CD4-positive, CD25-positive, alpha-beta regulatory T cell (primary cell): ENCODE measurements at regions not wholly inside any gene's neighbourhood (a gene's known extent, or its start where the extent isn't known, plus 50 kb on each side); places are given as distances from the start of the nearest gene placed in this dataset.

ENCODE experiments used
- ATAC-seq, 2 donors: fragments of 150-1000 bp; cut with Tn5 transposase; one replicate each; pipeline ENCODE4 v1.10.0; 2021; ENCODE audit warnings: low read depth in 2 of 2, moderate number of reproducible peaks in 2 of 2, moderate library complexity in 1 of 2
- DNase-seq, 3 donors: peaks; one replicate each; pipeline versions ENCODE4 v3.0.0 to v3.0.0-alpha.2; 2012 to 2022; ENCODE audit warnings: mixed read lengths in 1 of 3
- H3K27ac ChIP-seq: one replicate; pipeline ENCODE4 v1.7.0; 2013; ENCODE audit warnings: mild to moderate bottlenecking, low read length; ENCODE audit not compliant: insufficient read depth, poor library complexity, severe bottlenecking
- H3K27me3 ChIP-seq: one replicate; pipeline ENCODE4 v1.7.0; 2013; ENCODE audit warnings: low read length; ENCODE audit not compliant: control insufficient read depth, insufficient read depth
- H3K36me3 ChIP-seq: one replicate; pipeline ENCODE4 v1.7.0; 2013; ENCODE audit warnings: mild to moderate bottlenecking, low read length, moderate library complexity; ENCODE audit not compliant: control insufficient read depth, insufficient read depth
- H3K4me1 ChIP-seq: 2 replicates; pipeline ENCODE4 v1.7.0; 2013; ENCODE audit warnings: mild to moderate bottlenecking, low read length; ENCODE audit not compliant: insufficient read depth, control insufficient read depth, poor library complexity, severe bottlenecking
- H3K4me3 ChIP-seq: one replicate; pipeline ENCODE4 v1.7.0; 2013; ENCODE audit warnings: low read depth, mild to moderate bottlenecking, low read length, moderate library complexity
- H3K9me3 ChIP-seq, 2 experiments: 1 replicate in 1 of 2; 2 replicates in 1 of 2; pipeline ENCODE4 v1.7.0; 2013; ENCODE audit warnings: low read length in 2 of 2, mild to moderate bottlenecking in 1 of 2, moderate library complexity in 1 of 2; ENCODE audit not compliant: control insufficient read depth in 2 of 2
- H3K27ac Mint-ChIP-seq, 3 donors: one replicate each; pipeline ENCODE4 v1.8.0; 2020 to 2022; ENCODE audit warnings: mild to moderate bottlenecking in 3 of 3, mixed read lengths in 3 of 3, moderate library complexity in 2 of 3
- H3K27me3 Mint-ChIP-seq: one replicate; pipeline ENCODE4 v1.8.0; 2022; ENCODE audit warnings: mild to moderate bottlenecking, mixed read lengths
- H3K36me3 Mint-ChIP-seq: one replicate; pipeline ENCODE4 v1.8.0; 2020; ENCODE audit warnings: mixed read lengths
- H3K4me1 Mint-ChIP-seq, 4 donors: one replicate each; pipeline ENCODE4 v1.8.0; 2020 to 2022; ENCODE audit warnings: mixed read lengths in 4 of 4, mild to moderate bottlenecking in 1 of 4
- H3K4me3 Mint-ChIP-seq, 4 donors: one replicate each; pipeline ENCODE4 v1.8.0; 2020 to 2022; ENCODE audit warnings: mild to moderate bottlenecking in 4 of 4, mixed read lengths in 4 of 4, moderate library complexity in 3 of 4
- H3K9me3 Mint-ChIP-seq, 7 donors: one replicate each; pipeline ENCODE4 v1.8.0; 2020 to 2022; ENCODE audit warnings: mixed read lengths in 7 of 7, mild to moderate bottlenecking in 3 of 7, moderate library complexity in 2 of 7

GRCh38 chr5:174386846-174387245 is 337.5 kb upstream of the MSX2 start:
- no peaks in the 10 kb centered on the region for H3K27me3 ChIP-seq
- H3K27ac ChIP-seq: no peak overlapping the region
- H3K9me3 ChIP-seq: no peaks in the 10 kb centered on the region
- Mint-ChIP-seq H3K4me1 (no peaks in the 10 kb centered on the region), H3K36me3 (no peaks in the 10 kb centered on the region), H3K27me3 (no peaks in the 10 kb centered on the region), H3K27ac (no peak overlapping the region), H3K9me3 (peaks cover 0 to 5% (median 1%) of the 10 kb centered on the region in 7 donors), H3K4me3 (no peak overlapping the region)
- ATAC-seq (no peak), DNase-seq (no peak)
- H3K4me3 ChIP-seq: no peak overlapping the region
- no peaks in the 10 kb centered on the region for H3K4me1 ChIP-seq
- H3K36me3 ChIP-seq: no peaks in the 10 kb centered on the region

- DNase-seq (no peak), ATAC-seq (no peak)
- Histone ChIP-seq H3K4me3 (no peak overlapping the region), H3K36me3 (no peaks in the 10 kb centered on the region), H3K9me3 (no peaks in the 10 kb centered on the region), H3K27me3 (no peaks in the 10 kb centered on the region), H3K27ac (no peak overlapping the region), H3K4me1 (no peaks in the 10 kb centered on the region)
- Mint-ChIP-seq H3K9me3 (peaks cover 0 to 5% (median 1%) of the 10 kb centered on the region in 7 donors), H3K4me1 (no peaks in the 10 kb centered on the region), H3K36me3 (no peaks in the 10 kb centered on the region), H3K27me3 (no peaks in the 10 kb centered on the region), H3K4me3 (no peak overlapping the region), H3K27ac (no peak overlapping the region)
These were observed 336.9 kb upstream of the MSX2 start for GRCh38 chr5:174387448-174387847.

GRCh38 chr5:174392892-174393291 is 331.5 kb upstream of the MSX2 start:
- no peaks in the 10 kb centered on the region for H3K4me1 ChIP-seq
- Mint-ChIP-seq H3K9me3 (peaks cover 0 to 2% (median 0%) of the 10 kb centered on the region in 7 donors), H3K4me1 (no peaks in the 10 kb centered on the region), H3K36me3 (no peaks in the 10 kb centered on the region), H3K27ac (no peak overlapping the region), H3K4me3 (no peak overlapping the region), H3K27me3 (peaks cover 4% of the 10 kb centered on the region)
- no peaks in the 10 kb centered on the region for H3K9me3 ChIP-seq
- H3K4me3 ChIP-seq: no peak overlapping the region
- DNase-seq (no peak), ATAC-seq (no peak)
- no peaks in the 10 kb centered on the region for H3K36me3 ChIP-seq
- H3K27me3 ChIP-seq: no peaks in the 10 kb centered on the region
- no peak overlapping the region for H3K27ac ChIP-seq

- no peaks in the 10 kb centered on the region for H3K9me3 ChIP-seq
- no peak overlapping the region for H3K4me3 Mint-ChIP-seq
- H3K36me3 Mint-ChIP-seq: no peaks in the 10 kb centered on the region
- H3K9me3 Mint-ChIP-seq: peaks cover 0 to 3% (median 0%) of the 10 kb centered on the region in 7 donors
- H3K27ac ChIP-seq: no peak overlapping the region
- H3K4me1 Mint-ChIP-seq: no peaks in the 10 kb centered on the region
- H3K4me3 ChIP-seq: no peak overlapping the region
- no peak overlapping the region for H3K27ac Mint-ChIP-seq
- no peaks in the 10 kb centered on the region for H3K27me3 ChIP-seq
- no peaks in the 10 kb centered on the region for H3K36me3 ChIP-seq
- DNase-seq (no peak), ATAC-seq (no peak)
- H3K4me1 ChIP-seq: no peaks in the 10 kb centered on the region
- peaks cover 4% of the 10 kb centered on the region for H3K27me3 Mint-ChIP-seq
These were observed 327.8 kb upstream of the MSX2 start for GRCh38 chr5:174396541-174396940.

- no peak overlapping the region for H3K4me3 ChIP-seq
- Mint-ChIP-seq H3K4me1 (no peaks in the 10 kb centered on the region), H3K27me3 (peaks cover 4% of the 10 kb centered on the region), H3K27ac (no peak overlapping the region), H3K4me3 (no peak overlapping the region), H3K9me3 (peaks cover 0 to 3% (median 0%) of the 10 kb centered on the region in 7 donors), H3K36me3 (no peaks in the 10 kb centered on the region)
- no peaks in the 10 kb centered on the region for H3K4me1 ChIP-seq
- H3K27me3 ChIP-seq: no peaks in the 10 kb centered on the region
- no peak overlapping the region for H3K27ac ChIP-seq
- no peak for ATAC-seq
- H3K36me3 ChIP-seq: no peaks in the 10 kb centered on the region
- no peak for DNase-seq
- no peaks in the 10 kb centered on the region for H3K9me3 ChIP-seq
These were observed 327.2 kb upstream of the MSX2 start for GRCh38 chr5:174397206-174397605.

- Mint-ChIP-seq H3K4me1 (no peaks in the 10 kb centered on the region), H3K27me3 (peaks cover 4% of the 10 kb centered on the region), H3K9me3 (peaks cover 0 to 3% (median 0%) of the 10 kb centered on the region in 7 donors), H3K4me3 (no peak overlapping the region), H3K27ac (no peak overlapping the region), H3K36me3 (no peaks in the 10 kb centered on the region)
- Histone ChIP-seq H3K36me3 (no peaks in the 10 kb centered on the region), H3K27ac (no peak overlapping the region), H3K9me3 (no peaks in the 10 kb centered on the region), H3K4me1 (no peaks in the 10 kb centered on the region), H3K4me3 (no peak overlapping the region), H3K27me3 (no peaks in the 10 kb centered on the region)
- DNase-seq (no peak), ATAC-seq (no peak)
These were observed 326.2 kb upstream of the MSX2 start for GRCh38 chr5:174398171-174398570.

- H3K27me3 ChIP-seq: no peaks in the 10 kb centered on the region
- Mint-ChIP-seq H3K4me3 (no peak overlapping the region), H3K9me3 (peaks cover 0 to 3% (median 0%) of the 10 kb centered on the region in 7 donors), H3K27me3 (peaks cover 5% of the 10 kb centered on the region), H3K4me1 (no peaks in the 10 kb centered on the region), H3K36me3 (no peaks in the 10 kb centered on the region), H3K27ac (no peak overlapping the region)
- H3K9me3 ChIP-seq: no peaks in the 10 kb centered on the region
- H3K4me3 ChIP-seq: no peak overlapping the region
- H3K27ac ChIP-seq: no peak overlapping the region
- DNase-seq (no peak), ATAC-seq (no peak)
- no peaks in the 10 kb centered on the region for H3K4me1 ChIP-seq
- no peaks in the 10 kb centered on the region for H3K36me3 ChIP-seq
These were observed 325.0 kb upstream of the MSX2 start for GRCh38 chr5:174399411-174399810.

DNA sequence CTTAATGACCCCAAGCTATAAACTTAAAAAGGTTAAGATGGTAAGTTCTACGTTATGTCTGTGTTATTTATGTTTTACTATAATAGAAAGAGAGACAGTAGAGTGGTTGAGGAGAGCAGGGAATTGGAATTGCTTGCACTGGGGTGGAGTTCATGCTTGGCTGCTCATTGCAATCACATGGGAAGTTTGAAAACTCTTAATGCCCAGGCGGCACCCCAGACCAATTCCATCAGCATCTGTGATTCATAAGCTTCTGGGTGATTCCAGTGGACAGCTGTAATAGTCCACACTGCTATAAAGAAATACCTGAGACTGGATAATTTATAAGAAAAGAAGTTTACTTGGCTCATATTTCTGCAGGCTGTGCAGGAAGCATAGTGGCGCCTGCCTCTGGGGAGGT is 323.9 kb upstream of the MSX2 start:
- H3K4me1 ChIP-seq: no peaks in the 10 kb centered on the region
- H3K36me3 ChIP-seq: no peaks in the 10 kb centered on the region
- no peak for ATAC-seq
- Mint-ChIP-seq H3K4me3 (no peak overlapping the region), H3K36me3 (no peaks in the 10 kb centered on the region), H3K27ac (no peak overlapping the region), H3K9me3 (peaks cover 0 to 5% (median 0%) of the 10 kb centered on the region in 7 donors), H3K27me3 (peaks cover 14% of the 10 kb centered on the region), H3K4me1 (no peaks in the 10 kb centered on the region)
- H3K4me3 ChIP-seq: no peak overlapping the region
- no peaks in the 10 kb centered on the region for H3K9me3 ChIP-seq
- no peaks in the 10 kb centered on the region for H3K27me3 ChIP-seq
- DNase-seq: no peak
- H3K27ac ChIP-seq: no peak overlapping the region
